Activated CD4-positive, alpha-beta T cell treated with anti-CD3 and anti-CD28 coated beads for 36 hours (primary cell): ENCODE measurements at regions not wholly inside any gene's neighbourhood (a gene's known extent, or its start where the extent isn't known, plus 50 kb on each side); places are given as distances from the start of the nearest gene placed in this dataset.
A peak's percentile ranks its signal among the peaks of the same experiment; 100 is the strongest.

Experiments
- ATAC-seq: fragments of 200-7000 bp; cut with Tn5 transposase; one replicate; pipeline ENCODE4 v1.10.0; 2021; ENCODE audit warnings: mild to moderate bottlenecking, moderate library complexity
- CTCF ChIA-PET: fragments of 350-600 bp; sonication (Branson Sonifier 250); formaldehyde crosslinking; loops from one replicate; lab custom pipeline; 2021; ENCODE audit warnings: antibody characterized with exemption; lab: Charles Lee
- POLR2A ChIA-PET: fragments of 350-600 bp; sonication (Branson Sonifier 250); formaldehyde crosslinking; loops from one replicate; lab custom pipeline; 2021; ENCODE audit warnings: antibody characterized with exemption, inconsistent platforms; lab: Charles Lee
- DNase-seq: peaks from one replicate; pipeline ENCODE4 v3.0.0-alpha.2; 2020
- H3K27ac Mint-ChIP-seq: one replicate; pipeline ENCODE4 v1.8.0; 2021; ENCODE audit warnings: mixed read lengths
- H3K27me3 Mint-ChIP-seq: one replicate; pipeline ENCODE4 v1.8.0; 2021; ENCODE audit warnings: mixed read lengths
- H3K36me3 Mint-ChIP-seq: one replicate; pipeline ENCODE4 v1.8.0; 2021; ENCODE audit warnings: low read depth, mixed read lengths
- H3K4me1 Mint-ChIP-seq: one replicate; pipeline ENCODE4 v1.8.0; 2021; ENCODE audit warnings: mixed read lengths
- H3K4me3 Mint-ChIP-seq: one replicate; pipeline ENCODE4 v1.8.0; 2021; ENCODE audit warnings: mild to moderate bottlenecking, moderate library complexity, mixed read lengths
- H3K9me3 Mint-ChIP-seq: one replicate; pipeline ENCODE4 v1.8.0; 2021; ENCODE audit warnings: low read depth, mixed read lengths
- intact Hi-C, 2 experiments: fragments of 100-400 bp; cut with DNase I in 1 of 2; cut with micrococcal nuclease in 1 of 2; formaldehyde crosslinking; loops; one replicate each; pipeline versions ENCODE4 v1.14.2 to v1.15.1; 2022 to 2024; cut with DNase I, micrococcal nuclease

DNA sequence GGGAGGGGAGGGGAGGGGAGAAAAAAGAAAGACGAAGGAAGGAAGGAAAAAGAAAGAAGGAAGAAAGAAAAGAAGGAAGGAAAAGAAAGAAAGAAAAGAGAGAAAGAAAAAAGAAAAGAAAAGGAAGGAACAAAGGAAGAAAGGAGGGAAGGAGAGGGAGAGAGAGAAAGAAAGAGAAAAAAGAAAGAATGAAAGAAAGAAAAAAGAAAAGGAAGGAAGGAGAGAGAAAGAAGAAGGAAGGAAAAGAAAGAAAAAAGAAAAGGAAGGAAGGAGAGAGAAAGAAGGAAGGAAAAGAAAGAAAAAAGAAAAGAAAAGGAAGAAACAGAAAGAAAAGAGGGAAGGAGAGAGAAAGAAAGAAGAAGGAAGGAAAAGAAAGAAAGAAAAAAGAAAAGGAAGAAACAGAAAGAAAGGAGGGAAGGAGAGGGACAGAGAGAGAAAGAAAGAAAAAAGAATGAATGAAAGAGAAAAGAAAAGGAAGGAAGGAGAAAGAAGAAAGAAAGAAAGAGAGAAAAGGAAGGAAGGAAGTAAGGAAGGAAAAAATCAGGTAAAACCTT, 225.3 kb downstream of the TPBG start:
- ATAC-seq (no peak), DNase-seq (no peak)
- no peaks in the 10 kb centered on the region for H3K4me1 Mint-ChIP-seq
- ChIA-PET CTCF (interaction anchor here (0.6 kb wide), 1 partner anchor 71 kb away, joined by 3 read pairs; no protein-coding TSS in a partner anchor), POLR2A (no interaction called here)
- peaks cover 2% of the 10 kb centered on the region for H3K27me3 Mint-ChIP-seq
- H3K9me3 Mint-ChIP-seq: no peaks in the 10 kb centered on the region
- intact Hi-C loops: loop anchor here in 1 of 2 experiments (1.0 kb wide), 1 partner anchor 319 kb away; no protein-coding TSS in a partner anchor
- H3K4me3 Mint-ChIP-seq: no peak overlapping the region
- no peaks in the 10 kb centered on the region for H3K36me3 Mint-ChIP-seq
- H3K27ac Mint-ChIP-seq: no peak overlapping the region

DNA sequence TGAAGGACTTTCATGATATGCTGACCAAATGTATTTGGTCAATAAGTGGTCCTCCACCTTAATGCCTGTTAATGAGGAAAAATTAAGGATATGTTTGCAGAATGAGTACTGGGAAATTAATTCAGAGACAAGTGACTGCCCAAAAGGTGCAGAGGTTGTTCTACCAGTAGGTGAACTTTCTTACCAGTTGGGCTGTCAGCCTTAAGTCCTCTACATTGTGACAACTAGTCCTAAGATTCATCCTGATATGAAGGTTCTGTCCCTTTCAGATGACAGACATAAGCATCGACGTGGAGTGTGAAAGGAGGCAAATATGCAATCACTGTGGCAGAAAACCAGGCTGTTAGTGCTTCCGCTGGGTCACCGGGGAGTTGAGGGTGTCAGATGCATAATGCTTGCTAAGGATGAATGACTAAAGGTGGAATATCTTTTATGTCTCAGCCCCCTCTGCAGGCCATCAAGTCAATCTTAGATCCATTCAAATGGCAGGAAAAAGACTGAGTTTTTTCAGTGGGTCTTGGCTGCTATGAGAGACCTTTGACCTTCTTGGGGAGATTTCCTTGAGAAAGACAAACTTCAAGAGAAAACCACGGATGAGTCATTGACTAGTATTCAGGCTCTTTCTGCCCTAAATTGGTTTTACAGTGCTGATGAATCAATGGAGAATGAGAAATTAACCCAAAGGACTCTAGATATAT, 226.0 kb downstream of the TPBG start:
- Mint-ChIP-seq H3K36me3 (no peaks in the 10 kb centered on the region), H3K4me3 (no peak overlapping the region), H3K9me3 (no peaks in the 10 kb centered on the region), H3K27me3 (peaks cover 2% of the 10 kb centered on the region), H3K4me1 (no peaks in the 10 kb centered on the region), H3K27ac (no peak overlapping the region)
- intact Hi-C loops: loop anchor here in 1 of 2 experiments (1.0 kb wide), 1 partner anchor 319 kb away; no protein-coding TSS in a partner anchor
- peak; percentile 33 for ATAC-seq
- ChIA-PET POLR2A (no interaction called here), CTCF (no interaction called here)
- peak; percentile 9 for DNase-seq

DNA sequence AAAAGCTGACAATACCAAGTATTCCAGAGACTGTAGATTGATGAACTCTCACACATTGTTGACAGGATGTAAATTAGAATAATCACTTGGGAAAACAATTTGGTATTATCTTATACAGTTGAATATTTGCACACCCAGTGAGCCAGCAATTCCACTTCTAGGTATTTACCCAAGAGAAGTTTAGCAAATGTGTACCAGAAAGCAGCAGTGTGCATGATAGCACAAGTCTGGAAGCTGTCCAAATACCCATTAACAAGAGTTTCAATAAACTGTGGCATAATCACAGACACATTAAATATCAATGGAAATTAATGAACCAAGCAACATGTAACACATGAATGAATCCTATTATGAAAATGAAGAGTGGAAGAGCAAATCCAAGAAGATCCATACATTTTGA, 233.6 kb downstream of the TPBG start:
- CTCF ChIA-PET: no interaction called here
- H3K4me3 Mint-ChIP-seq: no peak overlapping the region
- POLR2A ChIA-PET: no interaction called here
- intact Hi-C loops: no loop called here
- no peaks in the 10 kb centered on the region for H3K9me3 Mint-ChIP-seq
- H3K27ac Mint-ChIP-seq: no peak overlapping the region
- H3K36me3 Mint-ChIP-seq: no peaks in the 10 kb centered on the region
- H3K4me1 Mint-ChIP-seq: no peaks in the 10 kb centered on the region
- DNase-seq (no peak), ATAC-seq (no peak)
- H3K27me3 Mint-ChIP-seq: peaks cover 1% of the 10 kb centered on the region

DNA sequence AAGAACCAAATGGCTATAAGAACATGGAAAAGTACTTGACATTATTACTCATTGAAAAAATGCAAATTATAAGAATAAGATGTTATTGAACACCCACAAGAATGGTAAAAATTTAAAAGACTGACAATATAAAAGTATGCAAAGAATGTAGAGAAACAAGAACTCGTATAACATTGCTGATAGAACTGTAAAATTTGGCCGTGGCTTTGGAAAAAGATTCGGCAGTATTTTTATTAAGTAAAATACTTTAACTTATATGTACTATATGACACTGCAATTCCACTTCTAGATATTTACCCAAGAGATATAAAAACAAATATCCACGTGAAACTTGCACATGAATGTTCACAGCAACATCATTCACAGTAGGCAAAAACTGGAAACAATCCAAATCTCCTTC, 239.2 kb downstream of the TPBG start:
- no peaks in the 10 kb centered on the region for H3K4me1 Mint-ChIP-seq
- CTCF ChIA-PET: no interaction called here
- no peaks in the 10 kb centered on the region for H3K27me3 Mint-ChIP-seq
- H3K4me3 Mint-ChIP-seq: no peak overlapping the region
- H3K27ac Mint-ChIP-seq: no peak overlapping the region
- POLR2A ChIA-PET: no interaction called here
- intact Hi-C loops: no loop called here
- H3K36me3 Mint-ChIP-seq: no peaks in the 10 kb centered on the region
- DNase-seq: no peak
- ATAC-seq: no peak
- H3K9me3 Mint-ChIP-seq: no peaks in the 10 kb centered on the region

DNA sequence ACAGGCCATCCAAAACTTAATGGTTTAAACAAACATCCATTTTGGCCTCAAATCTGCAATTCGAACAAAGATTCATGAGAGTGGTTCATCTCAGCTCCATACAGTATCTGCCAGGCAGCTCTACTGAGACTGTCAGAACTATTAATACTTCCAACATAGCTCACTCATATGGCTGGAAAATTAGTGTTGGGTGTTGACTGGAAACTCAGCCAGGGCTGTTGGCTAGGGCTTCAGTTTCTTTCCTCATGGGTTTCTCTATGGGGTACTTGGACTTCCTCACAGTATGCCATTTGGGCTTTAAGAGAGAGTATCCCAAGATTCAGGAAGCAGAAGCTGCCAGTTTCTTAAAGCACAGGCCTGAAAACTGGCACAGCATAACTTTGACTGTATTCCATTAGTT, 240.3 kb downstream of the TPBG start:
- Mint-ChIP-seq H3K27me3 (peaks cover 2% of the 10 kb centered on the region), H3K4me1 (no peaks in the 10 kb centered on the region), H3K27ac (no peak overlapping the region), H3K9me3 (no peaks in the 10 kb centered on the region), H3K4me3 (no peak overlapping the region), H3K36me3 (no peaks in the 10 kb centered on the region)
- POLR2A ChIA-PET: no interaction called here
- DNase-seq (no peak), ATAC-seq (no peak)
- intact Hi-C loops: no loop called here
- CTCF ChIA-PET: no interaction called here

DNA sequence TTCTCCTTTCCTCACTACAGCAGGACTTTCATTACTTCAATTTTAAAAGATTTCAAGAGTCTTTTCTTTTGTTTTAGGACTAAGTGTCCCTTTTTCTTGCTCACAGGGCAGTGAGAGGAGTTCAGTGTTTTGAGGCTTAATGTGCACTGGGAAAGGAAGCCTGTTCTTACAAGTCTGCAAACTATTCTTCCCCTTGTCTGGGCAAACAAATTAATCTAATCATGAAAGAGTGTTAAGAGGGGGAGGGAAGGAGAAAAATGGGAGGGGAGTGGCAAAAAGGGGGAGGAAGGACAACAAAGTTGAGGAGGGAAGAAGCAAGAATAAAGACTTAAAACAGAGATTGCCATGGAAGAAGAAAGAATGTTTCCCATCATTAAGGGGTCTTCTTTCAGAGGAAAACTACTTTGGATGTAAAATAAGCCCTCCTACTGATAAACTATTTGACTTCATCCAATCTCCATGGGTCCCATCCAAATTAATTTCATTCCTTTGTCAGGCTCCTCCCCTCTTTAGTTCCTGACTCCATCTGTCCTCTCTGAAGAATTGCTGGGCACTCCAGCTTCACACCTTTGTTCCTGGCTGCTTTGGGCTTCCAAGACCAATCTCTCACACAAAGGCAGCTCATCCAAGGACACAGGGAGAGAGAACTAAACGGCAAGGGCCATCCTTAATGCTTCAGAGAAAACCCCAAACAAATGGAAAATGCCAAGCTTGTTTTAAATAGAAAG, 244.5 kb downstream of the TPBG start:
- ATAC-seq (no peak), DNase-seq (no peak)
- peaks cover 2% of the 10 kb centered on the region for H3K27me3 Mint-ChIP-seq
- H3K27ac Mint-ChIP-seq: no peak overlapping the region
- ChIA-PET POLR2A (no interaction called here), CTCF (interaction anchor here (0.6 kb wide), 1 partner anchor 334 kb away, joined by 3 read pairs; no protein-coding TSS in a partner anchor)
- H3K4me1 Mint-ChIP-seq: no peaks in the 10 kb centered on the region
- H3K4me3 Mint-ChIP-seq: no peak overlapping the region
- no peaks in the 10 kb centered on the region for H3K36me3 Mint-ChIP-seq
- H3K9me3 Mint-ChIP-seq: no peaks in the 10 kb centered on the region
- intact Hi-C loops: no loop called here

DNA sequence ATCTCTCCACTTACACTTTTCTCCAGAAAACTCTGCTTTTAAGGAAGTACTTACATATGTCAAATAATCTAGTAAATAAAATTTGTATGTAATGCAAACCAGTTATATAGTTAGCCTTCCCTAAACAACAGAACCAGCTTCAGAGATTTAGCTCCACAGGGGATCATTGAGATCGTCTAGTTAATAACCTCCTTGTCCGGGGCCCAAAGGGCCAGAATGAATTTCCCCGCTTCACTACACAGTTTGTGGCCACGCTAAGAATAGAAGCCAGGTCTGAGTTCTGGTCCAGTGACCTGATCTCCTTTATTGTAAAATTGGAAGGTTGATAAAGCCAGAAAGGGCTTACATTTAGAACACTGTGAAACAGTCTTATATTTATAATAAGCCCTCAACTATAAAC, 245.2 kb downstream of the TPBG start:
- DNase-seq: no peak

DNA sequence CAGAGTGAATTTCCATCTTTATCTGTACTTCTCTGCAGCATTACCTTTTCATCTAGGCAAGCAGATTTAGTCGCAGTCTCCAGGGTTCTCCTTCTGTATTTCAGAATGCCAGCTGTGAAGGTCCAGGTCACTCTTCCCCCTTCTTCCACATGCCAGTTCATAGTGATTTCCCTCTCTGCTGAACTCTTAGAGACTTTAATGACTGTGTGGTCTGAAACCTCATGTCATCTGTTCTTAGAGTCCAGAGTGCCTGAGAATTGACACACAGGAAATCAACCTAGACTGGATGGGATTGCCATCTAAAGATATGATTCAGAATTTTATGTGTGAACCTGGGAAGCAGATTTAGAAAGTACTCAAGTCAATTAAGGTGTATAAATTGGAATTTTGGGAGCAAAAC, 248.1 kb downstream of the TPBG start:
- no peaks in the 10 kb centered on the region for H3K36me3 Mint-ChIP-seq

More for the DNA sequence above, 245.2 kb downstream of the TPBG start:
- intact Hi-C loops: no loop called here
- no peaks in the 10 kb centered on the region for H3K4me1 Mint-ChIP-seq
- no peak for ATAC-seq
- CTCF ChIA-PET: interaction anchor here (0.6 kb wide), 1 partner anchor 335 kb away, joined by 3 read pairs; no protein-coding TSS in a partner anchor
- peaks cover 2% of the 10 kb centered on the region for H3K27me3 Mint-ChIP-seq
- no peak overlapping the region for H3K27ac Mint-ChIP-seq
- no peak overlapping the region for H3K4me3 Mint-ChIP-seq
- POLR2A ChIA-PET: no interaction called here
- no peaks in the 10 kb centered on the region for H3K36me3 Mint-ChIP-seq
- no peaks in the 10 kb centered on the region for H3K9me3 Mint-ChIP-seq

DNA sequence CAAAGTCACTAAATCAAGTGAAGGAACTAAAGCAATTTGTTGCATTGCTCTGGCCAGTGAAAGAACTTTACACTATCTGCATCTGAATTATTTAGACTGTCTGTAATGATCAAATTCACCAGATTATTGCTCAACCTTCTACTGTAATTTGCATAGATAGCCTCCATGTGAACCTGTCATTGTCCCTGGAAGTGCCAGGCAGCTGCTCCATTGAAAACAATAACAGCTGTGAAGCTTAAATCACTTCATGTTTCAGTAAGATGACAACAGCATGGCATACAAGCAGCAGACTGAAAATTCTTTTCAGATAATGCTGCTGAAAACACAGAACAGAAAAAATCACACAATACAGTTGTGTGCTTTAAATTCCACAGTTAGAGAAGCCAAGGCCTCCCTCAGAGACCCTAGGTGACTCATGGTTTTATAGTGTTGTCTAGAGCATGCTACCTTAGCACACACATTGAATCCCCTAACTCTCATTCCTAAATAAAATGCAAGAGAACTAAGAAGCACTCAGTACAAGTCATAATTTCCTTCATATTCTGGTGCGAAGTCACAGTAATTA, 248.9 kb downstream of the TPBG start:
- intact Hi-C loops: no loop called here
- no peaks in the 10 kb centered on the region for H3K4me1 Mint-ChIP-seq
- peaks cover 2% of the 10 kb centered on the region for H3K27me3 Mint-ChIP-seq
- H3K36me3 Mint-ChIP-seq: no peaks in the 10 kb centered on the region
- ChIA-PET POLR2A (no interaction called here), CTCF (interaction anchor here (0.7 to 0.8 kb wide), 2 partner anchors 9 to 17 kb away, joined by 3 read pairs; no protein-coding TSS in a partner anchor)
- no peaks in the 10 kb centered on the region for H3K9me3 Mint-ChIP-seq
- ATAC-seq (no peak), DNase-seq (no peak)
- H3K4me3 Mint-ChIP-seq: no peak overlapping the region
- H3K27ac Mint-ChIP-seq: no peak overlapping the region

More for the DNA sequence above, 248.1 kb downstream of the TPBG start:
- Mint-ChIP-seq H3K4me3 (no peak overlapping the region), H3K27me3 (peaks cover 2% of the 10 kb centered on the region), H3K4me1 (no peaks in the 10 kb centered on the region), H3K27ac (no peak overlapping the region), H3K9me3 (no peaks in the 10 kb centered on the region)
- intact Hi-C loops: no loop called here
- POLR2A ChIA-PET: no interaction called here
- no peak for ATAC-seq
- DNase-seq: no peak
- CTCF ChIA-PET: interaction anchor here (0.8 kb wide), 1 partner anchor 9 kb away, joined by 3 read pairs; no protein-coding TSS in a partner anchor

DNA sequence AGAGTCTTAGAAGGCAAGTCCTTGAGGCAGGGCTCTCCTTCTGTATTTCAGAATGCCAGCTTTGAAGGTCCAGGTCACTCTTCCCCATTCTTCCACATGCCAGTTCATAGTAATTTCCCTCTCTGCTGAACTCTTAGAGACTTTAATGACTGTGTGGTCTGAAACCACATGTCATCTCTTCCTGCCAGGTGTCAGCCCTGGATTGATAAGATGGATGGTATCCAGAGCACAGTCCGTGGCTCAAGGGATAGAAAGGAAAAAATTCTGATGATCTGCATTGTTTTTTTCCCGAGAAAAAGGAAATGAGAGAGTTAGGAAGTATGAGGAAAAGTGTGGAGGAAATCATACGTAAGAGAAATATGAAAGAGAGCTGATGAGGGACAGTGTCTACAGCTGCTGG, 250.9 kb downstream of the TPBG start:
- H3K27ac Mint-ChIP-seq: no peak overlapping the region
- ChIA-PET POLR2A (no interaction called here), CTCF (interaction anchor here (0.6 kb wide), 1 partner anchor 14 kb away, joined by 3 read pairs; no protein-coding TSS in a partner anchor)
- no peak overlapping the region for H3K4me3 Mint-ChIP-seq
- peaks cover 3% of the 10 kb centered on the region for H3K27me3 Mint-ChIP-seq
- DNase-seq: no peak
- ATAC-seq: no peak
- intact Hi-C loops: no loop called here
- H3K4me1 Mint-ChIP-seq: no peaks in the 10 kb centered on the region
- H3K36me3 Mint-ChIP-seq: no peaks in the 10 kb centered on the region
- no peaks in the 10 kb centered on the region for H3K9me3 Mint-ChIP-seq

DNA sequence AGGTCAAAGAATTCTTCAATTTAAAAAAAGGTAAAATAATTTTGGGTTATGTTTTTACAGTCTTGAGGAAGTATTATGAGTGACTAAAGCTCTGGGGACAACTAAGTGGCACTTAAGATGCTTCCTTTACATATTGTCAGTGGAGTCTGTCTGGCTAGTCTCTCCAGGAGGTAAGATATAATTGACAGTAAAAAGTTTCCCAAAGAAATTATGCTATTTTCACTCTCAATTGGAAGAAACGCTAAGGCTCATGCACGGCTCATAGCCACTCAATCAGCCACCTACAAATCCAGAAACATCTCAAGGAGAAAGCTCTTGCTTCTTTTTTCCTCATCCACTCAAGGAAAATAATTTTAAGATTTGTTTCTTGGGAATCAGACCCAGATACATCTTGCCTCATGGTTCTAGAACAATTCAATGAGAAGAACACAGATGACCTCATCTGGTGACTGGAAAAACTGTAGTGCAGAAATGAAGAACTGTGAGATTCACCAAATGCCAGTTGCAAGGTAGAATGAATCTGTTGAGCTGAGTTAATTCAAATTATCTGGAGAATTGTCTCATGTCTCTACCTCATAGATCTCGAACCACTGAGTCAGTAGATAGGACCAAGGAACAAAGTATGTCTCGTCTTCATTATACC, 252.9 kb downstream of the TPBG start:
- CTCF ChIA-PET: no interaction called here
- no peak for ATAC-seq

More for the DNA sequence above, 252.9 kb downstream of the TPBG start:
- Mint-ChIP-seq H3K36me3 (no peaks in the 10 kb centered on the region), H3K27me3 (peaks cover 3% of the 10 kb centered on the region), H3K27ac (no peak overlapping the region), H3K4me1 (no peaks in the 10 kb centered on the region), H3K9me3 (no peaks in the 10 kb centered on the region), H3K4me3 (no peak overlapping the region)
- no peak for DNase-seq
- intact Hi-C loops: no loop called here
- POLR2A ChIA-PET: no interaction called here
